ENCODE measurements at regions not wholly inside any gene's neighbourhood (a gene's known extent, or its start where the extent isn't known, plus 50 kb on each side); places are given as distances from the start of the nearest gene placed in this dataset.

GRCh38 chr3:103644450-103644849 lies 1209.6 kb downstream of the ZPLD1 start:
- TF ChIP-seq CTCF (IDR thresholded peaks at IDR 0.05) (no peak), EZH2phosphoT487 (IDR thresholded peaks at IDR 0.05) (no peak), EZH2 (IDR thresholded peaks at IDR 0.05) (no peak)

Data from neural progenitor cell (in vitro differentiated cells).